Right kidney (tissue), 1 donor: ENCODE measurements at regions not wholly inside any gene's neighbourhood (a gene's known extent, or its start where the extent isn't known, plus 50 kb on each side); places are given as distances from the start of the nearest gene placed in this dataset.
"Not testable (repeated sequence)": the region's sequence is repeated elsewhere in the genome, so short reads cannot be mapped to it uniquely, and the experiment has no call there.

Experiments
- DNase-seq: peaks from one replicate; pipeline ENCODE4 v3.0.0-alpha.2; 2016

GRCh38 chr1:229887043-229887822 is 179.8 kb upstream of the GALNT2 start:
- DNase-seq: no peak

GRCh38 chr1:229888157-229888556 is 178.9 kb upstream of the GALNT2 start:
- no peak for DNase-seq

GRCh38 chr1:229888561-229889001 is 178.5 kb upstream of the GALNT2 start:
- DNase-seq: no peak

- DNase-seq: no peak
Observed at GRCh38 chr1:229889031-229889517, 178.0 kb upstream of the GALNT2 start.

- DNase-seq: no peak
Observed at GRCh38 chr1:229891227-229891626, 175.8 kb upstream of the GALNT2 start.

GRCh38 chr1:229892515-229893117 is 174.4 kb upstream of the GALNT2 start:
- no peak for DNase-seq

GRCh38 chr1:229893762-229894444 is 173.1 kb upstream of the GALNT2 start:
- peak; percentile 15 for DNase-seq

GRCh38 chr1:229894532-229894931 is 172.5 kb upstream of the GALNT2 start:
- DNase-seq: no peak

- no peak for DNase-seq
Observed at GRCh38 chr1:229895605-229896004, 171.4 kb upstream of the GALNT2 start.

- DNase-seq: no peak
Observed at GRCh38 chr1:229896306-229896705, 170.7 kb upstream of the GALNT2 start.

GRCh38 chr1:229896861-229897260 is 170.2 kb upstream of the GALNT2 start:
- DNase-seq: no peak

- no peak for DNase-seq
Observed at GRCh38 chr1:229897501-229897900, 169.5 kb upstream of the GALNT2 start.

GRCh38 chr1:229900220-229900619 is 166.8 kb upstream of the GALNT2 start:
- no peak for DNase-seq

- no peak for DNase-seq
Observed at GRCh38 chr1:229905031-229905545, 161.9 kb upstream of the GALNT2 start.

- no peak for DNase-seq
Observed at GRCh38 chr1:229905652-229906051, 161.4 kb upstream of the GALNT2 start.

- DNase-seq: no peak
Observed at GRCh38 chr1:229907884-229908638, 159.0 kb upstream of the GALNT2 start.

- DNase-seq: no peak
Observed at GRCh38 chr1:229908689-229909088, 158.3 kb upstream of the GALNT2 start.

- no peak for DNase-seq
Observed at GRCh38 chr1:229913489-229913888, 153.5 kb upstream of the GALNT2 start.

GRCh38 chr1:229919488-229919887 is 147.6 kb upstream of the GALNT2 start:
- DNase-seq: not testable (repeated sequence)

- DNase-seq: no peak
Observed at GRCh38 chr1:229920683-229921082, 146.4 kb upstream of the GALNT2 start.

GRCh38 chr1:229922249-229922648 is 144.8 kb upstream of the GALNT2 start:
- DNase-seq: no peak

GRCh38 chr1:229924639-229925038 is 142.4 kb upstream of the GALNT2 start:
- no peak for DNase-seq
